WI38 (cell line): ENCODE measurements at regions not wholly inside any gene's neighbourhood (a gene's known extent, or its start where the extent isn't known, plus 50 kb on each side); places are given as distances from the start of the nearest gene placed in this dataset.

Experiments used
- H3K4me3 ChIP-seq: 2 replicates; pipeline ENCODE4 v1.5.1; 2011; ENCODE audit warnings: low read depth, mild to moderate bottlenecking, control low read depth, low read length
- CTCF ChIP-seq: IDR thresholded peaks from 2 replicates; pipeline ENCODE4 v1.5.1; 2012; ENCODE audit warnings: low read depth, mild to moderate bottlenecking, control low read depth, low read length

- no peak for TF ChIP-seq CTCF
- H3K4me3 ChIP-seq = no peak overlapping the region
Observed at GRCh38 chr1:63238721-63239120, 83.6 kb upstream of the FOXD3 start.

DNA sequence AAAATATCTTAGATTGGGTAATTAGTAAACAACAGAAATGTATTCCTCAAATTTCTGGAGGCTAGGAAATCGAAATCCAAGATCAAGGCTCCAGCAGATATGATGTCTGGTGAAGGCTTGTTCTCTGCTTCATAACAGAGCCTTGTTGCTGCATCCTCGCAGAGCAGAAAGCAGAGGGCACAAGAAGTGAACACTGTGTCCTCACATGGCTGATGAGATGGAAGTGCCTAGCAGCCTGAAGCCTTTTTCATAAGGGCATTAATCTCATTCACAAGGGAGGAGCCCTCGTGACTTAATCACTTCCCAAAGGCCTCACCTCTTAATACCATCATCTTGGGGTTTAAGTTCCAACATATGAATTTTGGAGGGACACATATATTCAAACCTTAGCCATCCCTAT is 77.2 kb upstream of the FOXD3 start:
- no peak for TF ChIP-seq CTCF
- H3K4me3 ChIP-seq = no peak overlapping the region

GRCh38 chr1:63248216-63248615 is 74.2 kb upstream of the FOXD3 start:
- no peak for TF ChIP-seq CTCF
- no peak overlapping the region for H3K4me3 ChIP-seq

GRCh38 chr1:63255153-63255552 is 67.2 kb upstream of the FOXD3 start:
- no peak overlapping the region for H3K4me3 ChIP-seq
- no peak for TF ChIP-seq CTCF

- no peak for TF ChIP-seq CTCF
- H3K4me3 ChIP-seq = no peak overlapping the region
Observed at GRCh38 chr1:63261736-63262458, 60.5 kb upstream of the FOXD3 start.

- TF ChIP-seq CTCF = no peak
- H3K4me3 ChIP-seq = no peak overlapping the region
Observed at GRCh38 chr1:63262459-63262770, 60.0 kb upstream of the FOXD3 start.

DNA sequence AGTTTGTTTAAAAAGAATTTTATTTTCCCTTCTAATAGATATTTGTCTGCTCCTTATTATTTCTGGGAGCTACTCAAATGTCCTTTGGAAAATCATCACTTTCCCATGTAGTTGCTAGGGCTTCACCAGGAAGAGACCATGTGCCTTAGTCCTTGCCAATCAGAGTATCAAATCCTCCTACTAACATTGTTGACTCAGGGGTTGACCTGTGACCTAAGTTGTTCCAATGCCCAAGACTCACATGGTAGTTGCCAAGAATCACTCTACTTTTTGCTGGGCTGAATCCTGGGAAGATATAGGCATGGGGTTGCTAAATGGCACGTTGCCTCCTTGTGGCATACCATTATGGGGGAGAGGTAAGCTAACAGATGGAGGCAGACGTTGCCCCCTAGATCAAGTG is 58.2 kb upstream of the FOXD3 start:
- TF ChIP-seq CTCF = no peak
- H3K4me3 ChIP-seq = no peak overlapping the region
